Cardiac muscle cell (in vitro differentiated cells and primary cell): ENCODE measurements at regions not wholly inside any gene's neighbourhood (a gene's known extent, or its start where the extent isn't known, plus 50 kb on each side); places are given as distances from the start of the nearest gene placed in this dataset.

Source experiments
- DNase-seq, 2 donors: peaks; one replicate each; pipeline versions ENCODE4 v3.0.0 to v3.0.0-alpha.2; 2010 to 2017; ENCODE audit warnings: low read depth in 1 of 2, low spot score in 1 of 2
- H3K27ac ChIP-seq: fragments of 200-600 bp; sonication (generic); 2 replicates; pipeline ENCODE4 v1.5.1; 2016
- H3K27me3 ChIP-seq: fragments of 200-600 bp; sonication (generic); 2 replicates; pipeline ENCODE4 v1.6.0; 2016; ENCODE audit warnings: control low read depth
- H3K36me3 ChIP-seq: fragments of 200-600 bp; sonication (generic); 2 replicates; pipeline ENCODE4 v1.5.1; 2016; ENCODE audit warnings: control low read depth
- H3K4me1 ChIP-seq: fragments of 200-600 bp; sonication (generic); 2 replicates; pipeline ENCODE4 v1.8.1; 2017; ENCODE audit warnings: low read depth, mild to moderate bottlenecking, mixed run types
- H3K4me3 ChIP-seq: fragments of 200-600 bp; sonication (generic); 2 replicates; pipeline ENCODE4 v1.5.1; 2016; ENCODE audit warnings: mild to moderate bottlenecking
- H3K9me3 ChIP-seq: fragments of 200-600 bp; sonication (generic); 2 replicates; pipeline ENCODE4 v1.5.1; 2017; ENCODE audit warnings: low read depth, mild to moderate bottlenecking, control low read depth
- CTCF ChIP-seq: IDR thresholded peaks from 2 replicates; pipeline ENCODE4 v1.5.1; 2012; ENCODE audit warnings: low read depth, mild to moderate bottlenecking, low read length

GRCh38 chr14:35197015-35197414, 74.7 kb downstream of the PRORP start:
- Histone ChIP-seq H3K9me3 (no peaks in the 10 kb centered on the region), H3K27ac (no peak overlapping the region), H3K27me3 (no peaks in the 10 kb centered on the region), H3K36me3 (no peaks in the 10 kb centered on the region), H3K4me3 (no peak overlapping the region), H3K4me1 (no peaks in the 10 kb centered on the region)
- no peak for TF ChIP-seq CTCF
- peak in 1 of 2 donors; percentile 19 for DNase-seq

GRCh38 chr14:35201066-35201465, 78.7 kb downstream of the PRORP start:
- Histone ChIP-seq H3K4me1 (no peaks in the 10 kb centered on the region), H3K36me3 (no peaks in the 10 kb centered on the region), H3K27me3 (no peaks in the 10 kb centered on the region), H3K9me3 (no peaks in the 10 kb centered on the region), H3K27ac (no peak overlapping the region), H3K4me3 (no peak overlapping the region)
- TF ChIP-seq CTCF: no peak
- no peak for DNase-seq

- Histone ChIP-seq H3K27me3 (no peaks in the 10 kb centered on the region), H3K4me3 (no peak overlapping the region), H3K27ac (no peak overlapping the region), H3K4me1 (no peaks in the 10 kb centered on the region), H3K9me3 (no peaks in the 10 kb centered on the region), H3K36me3 (no peaks in the 10 kb centered on the region)
- TF ChIP-seq CTCF: no peak
- no peak for DNase-seq
Observed at GRCh38 chr14:35202195-35202594, 79.8 kb downstream of the PRORP start.

- H3K9me3 ChIP-seq: no peaks in the 10 kb centered on the region
- TF ChIP-seq CTCF: no peak
- H3K4me1 ChIP-seq: no peaks in the 10 kb centered on the region
- no peak overlapping the region for H3K27ac ChIP-seq
- no peak for DNase-seq
- H3K27me3 ChIP-seq: no peaks in the 10 kb centered on the region
- H3K36me3 ChIP-seq: no peaks in the 10 kb centered on the region
- no peak overlapping the region for H3K4me3 ChIP-seq
Observed at GRCh38 chr14:35205737-35206136, 83.4 kb downstream of the PRORP start.

GRCh38 chr14:35211067-35211466, 81.1 kb upstream of the PSMA6 start:
- no peak for TF ChIP-seq CTCF
- H3K27me3 ChIP-seq: no peaks in the 10 kb centered on the region
- no peak overlapping the region for H3K27ac ChIP-seq

More at GRCh38 chr14:35211067-35211466, 81.1 kb upstream of the PSMA6 start:
- Histone ChIP-seq H3K9me3 (no peaks in the 10 kb centered on the region), H3K4me3 (no peak overlapping the region), H3K36me3 (no peaks in the 10 kb centered on the region), H3K4me1 (peaks cover 4% of the 10 kb centered on the region)
- no peak for DNase-seq
